Peyer's patch (tissue), 4 donors: ENCODE measurements at regions not wholly inside any gene's neighbourhood (a gene's known extent, or its start where the extent isn't known, plus 50 kb on each side); places are given as distances from the start of the nearest gene placed in this dataset.

ENCODE experiments used
- DNase-seq, 3 donors: peaks; one replicate each; pipeline ENCODE4 v3.0.0-alpha.2; 2017 to 2019
- H3K27ac ChIP-seq, 4 donors: fragments of 200-600 bp; sonication (generic); one replicate each; pipeline ENCODE4 v1.5.1; 2016 to 2019
- H3K27me3 ChIP-seq, 2 donors: fragments of 200-600 bp; sonication (generic); one replicate each; pipeline ENCODE4 v1.5.1; 2019
- H3K36me3 ChIP-seq, 3 donors: fragments of 200-600 bp; sonication (generic); one replicate each; pipeline ENCODE4 v1.5.1; 2016 to 2019
- H3K4me1 ChIP-seq, 4 donors: fragments of 200-600 bp; sonication (generic); one replicate each; pipeline ENCODE4 v1.5.1; 2016 to 2019
- H3K4me3 ChIP-seq, 4 donors: fragments of 200-600 bp; sonication (generic); 1 replicate in 3 of 4; 2 replicates in 1 of 4; pipeline ENCODE4 v1.5.1; 2016 to 2019; ENCODE audit warnings: mild to moderate bottlenecking in 1 of 4
- H3K9me3 ChIP-seq, 4 donors: fragments of 200-600 bp; sonication (generic); one replicate each; pipeline ENCODE4 v1.5.1; 2016 to 2019; ENCODE audit warnings: mild to moderate bottlenecking in 1 of 4
- POLR2A ChIP-seq, 2 donors: fragments of 450-650 bp; IDR thresholded peaks; one replicate each; pipeline ENCODE4 v1.5.1; 2017; ENCODE audit warnings: antibody characterized with exemption in 2 of 2, mild to moderate bottlenecking in 2 of 2, moderate library complexity in 2 of 2
- TF ChIP-seq, protein P1 (sequence below), 6 experiments: fragments of 450-650 bp in 4 of 6; fragments of 200-600 bp in 2 of 6; sonication (generic) in 1 of 6; IDR thresholded peaks; one replicate each; pipeline ENCODE4 v1.5.1; 2017 to 2019; ENCODE audit warnings: antibody characterized with exemption in 6 of 6, mild to moderate bottlenecking in 3 of 6, moderate library complexity in 1 of 6

DNA sequence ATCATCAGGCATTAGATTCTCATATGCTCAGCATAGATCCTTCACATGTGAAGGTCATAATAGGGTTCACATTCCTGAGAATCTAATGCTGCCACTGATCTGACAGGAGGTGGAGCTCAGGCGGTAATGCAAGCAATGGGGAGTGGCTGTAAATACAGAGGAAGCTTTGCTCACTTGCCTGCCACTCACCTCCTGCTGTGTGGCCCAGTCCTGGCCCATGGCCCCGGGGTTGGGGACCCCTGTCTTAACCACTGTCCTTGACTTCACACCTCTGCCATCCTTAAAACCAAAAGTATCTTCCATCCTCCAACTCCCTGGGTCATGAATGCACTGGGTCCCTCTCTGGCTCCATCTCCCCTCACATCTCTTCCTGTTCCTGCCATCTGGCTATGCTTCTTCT, 129.1 kb downstream of the HMX1 start:
- H3K27me3 ChIP-seq: no peaks in the 10 kb centered on the region
- H3K9me3 ChIP-seq: no peaks in the 10 kb centered on the region
- TF ChIP-seq, protein P1, sequence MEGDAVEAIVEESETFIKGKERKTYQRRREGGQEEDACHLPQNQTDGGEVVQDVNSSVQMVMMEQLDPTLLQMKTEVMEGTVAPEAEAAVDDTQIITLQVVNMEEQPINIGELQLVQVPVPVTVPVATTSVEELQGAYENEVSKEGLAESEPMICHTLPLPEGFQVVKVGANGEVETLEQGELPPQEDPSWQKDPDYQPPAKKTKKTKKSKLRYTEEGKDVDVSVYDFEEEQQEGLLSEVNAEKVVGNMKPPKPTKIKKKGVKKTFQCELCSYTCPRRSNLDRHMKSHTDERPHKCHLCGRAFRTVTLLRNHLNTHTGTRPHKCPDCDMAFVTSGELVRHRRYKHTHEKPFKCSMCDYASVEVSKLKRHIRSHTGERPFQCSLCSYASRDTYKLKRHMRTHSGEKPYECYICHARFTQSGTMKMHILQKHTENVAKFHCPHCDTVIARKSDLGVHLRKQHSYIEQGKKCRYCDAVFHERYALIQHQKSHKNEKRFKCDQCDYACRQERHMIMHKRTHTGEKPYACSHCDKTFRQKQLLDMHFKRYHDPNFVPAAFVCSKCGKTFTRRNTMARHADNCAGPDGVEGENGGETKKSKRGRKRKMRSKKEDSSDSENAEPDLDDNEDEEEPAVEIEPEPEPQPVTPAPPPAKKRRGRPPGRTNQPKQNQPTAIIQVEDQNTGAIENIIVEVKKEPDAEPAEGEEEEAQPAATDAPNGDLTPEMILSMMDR (IDR thresholded peaks at IDR 0.05): no peak
- no peak for TF ChIP-seq POLR2A (IDR thresholded peaks at IDR 0.05)
- DNase-seq: peak in 1 of 3 donors; percentile 10
- no peak overlapping the region for H3K27ac ChIP-seq
- no peaks in the 10 kb centered on the region for H3K36me3 ChIP-seq
- H3K4me1 ChIP-seq: no peaks in the 10 kb centered on the region
- no peak overlapping the region for H3K4me3 ChIP-seq

DNA sequence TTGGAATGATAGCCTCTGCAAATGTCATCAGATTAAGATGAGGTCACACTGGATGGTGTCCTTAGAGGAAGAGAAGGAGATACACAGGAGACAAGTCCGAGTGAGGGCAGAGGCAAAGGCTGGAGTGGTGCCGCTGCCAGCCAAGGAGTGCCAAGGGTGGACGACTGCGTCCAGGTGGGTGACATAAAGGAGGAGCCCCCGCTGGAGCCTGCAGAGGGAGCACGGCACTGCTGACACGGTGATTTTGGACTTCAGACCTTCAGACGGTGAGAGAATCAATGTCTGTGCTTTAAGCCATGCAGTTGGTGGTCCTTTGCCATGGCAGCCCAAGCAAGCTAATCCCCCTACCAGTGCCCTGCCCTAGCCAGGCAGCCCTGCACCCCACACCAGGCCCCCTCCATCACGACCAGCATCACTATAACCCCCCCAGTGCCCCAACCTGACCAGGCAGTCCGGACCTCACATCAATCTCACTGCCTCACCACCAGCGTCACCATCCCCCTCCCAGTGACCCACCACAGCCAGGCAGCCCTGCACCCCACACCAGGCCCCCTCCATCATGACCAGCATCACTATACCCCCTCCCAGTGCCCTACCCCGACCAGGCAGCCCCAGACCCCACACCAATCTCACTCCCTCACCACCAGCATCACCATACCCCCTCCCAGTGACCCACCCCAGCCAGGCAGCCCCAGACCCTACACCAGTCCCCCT, 130.0 kb downstream of the HMX1 start:
- no peaks in the 10 kb centered on the region for H3K27me3 ChIP-seq
- no peaks in the 10 kb centered on the region for H3K36me3 ChIP-seq
- TF ChIP-seq, protein P1 (IDR thresholded peaks at IDR 0.05): no peak
- TF ChIP-seq POLR2A (IDR thresholded peaks at IDR 0.05): no peak
- H3K4me1 ChIP-seq: no peaks in the 10 kb centered on the region
- DNase-seq: peak in 2 of 3 donors; percentile 24 to 34
- H3K9me3 ChIP-seq: no peaks in the 10 kb centered on the region
- no peak overlapping the region for H3K27ac ChIP-seq
- no peak overlapping the region for H3K4me3 ChIP-seq

DNA sequence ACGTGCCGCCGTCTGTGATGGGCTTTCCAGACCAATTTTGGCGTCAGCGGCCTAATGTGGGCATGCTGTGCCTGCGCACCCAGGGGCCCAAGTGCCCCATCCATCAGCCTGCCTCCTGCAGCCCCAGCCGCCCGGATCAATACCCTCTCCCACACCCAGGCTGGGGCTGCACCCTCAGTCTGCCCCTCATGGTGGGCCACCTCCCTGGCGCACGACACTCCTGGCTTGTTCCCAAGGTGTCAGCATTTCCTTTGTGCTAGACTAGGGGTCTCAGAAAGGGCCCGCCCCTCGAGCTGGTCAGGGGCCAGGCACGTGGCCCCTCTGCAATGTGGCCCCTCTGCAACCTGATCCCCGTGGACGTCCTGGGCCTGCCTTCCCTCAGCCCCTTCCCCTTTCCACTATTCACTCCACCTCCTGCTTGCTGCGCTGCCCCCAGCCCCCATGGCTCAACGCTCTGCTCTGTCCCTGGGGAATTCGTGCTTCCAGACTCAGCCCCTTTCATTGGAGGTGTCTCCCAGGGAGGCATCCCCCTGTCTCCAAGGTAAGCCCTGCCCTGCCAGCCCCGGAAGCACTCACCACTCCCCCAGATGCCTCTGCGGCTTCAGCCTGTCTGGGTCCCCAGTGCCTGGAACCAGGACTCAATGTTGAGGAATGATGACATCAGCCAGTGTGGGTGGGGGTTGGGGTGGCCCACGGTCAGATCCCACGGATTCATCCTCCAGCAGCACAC, 130.8 kb downstream of the HMX1 start:
- no peaks in the 10 kb centered on the region for H3K27me3 ChIP-seq
- no peak for TF ChIP-seq POLR2A (IDR thresholded peaks at IDR 0.05)
- TF ChIP-seq, protein P1 (IDR thresholded peaks at IDR 0.05): no peak
- no peaks in the 10 kb centered on the region for H3K9me3 ChIP-seq
- H3K27ac ChIP-seq: no peak overlapping the region
- DNase-seq: peak in 2 of 3 donors; percentile 30 to 36
- no peaks in the 10 kb centered on the region for H3K4me1 ChIP-seq
- H3K4me3 ChIP-seq: no peak overlapping the region
- no peaks in the 10 kb centered on the region for H3K36me3 ChIP-seq

DNA sequence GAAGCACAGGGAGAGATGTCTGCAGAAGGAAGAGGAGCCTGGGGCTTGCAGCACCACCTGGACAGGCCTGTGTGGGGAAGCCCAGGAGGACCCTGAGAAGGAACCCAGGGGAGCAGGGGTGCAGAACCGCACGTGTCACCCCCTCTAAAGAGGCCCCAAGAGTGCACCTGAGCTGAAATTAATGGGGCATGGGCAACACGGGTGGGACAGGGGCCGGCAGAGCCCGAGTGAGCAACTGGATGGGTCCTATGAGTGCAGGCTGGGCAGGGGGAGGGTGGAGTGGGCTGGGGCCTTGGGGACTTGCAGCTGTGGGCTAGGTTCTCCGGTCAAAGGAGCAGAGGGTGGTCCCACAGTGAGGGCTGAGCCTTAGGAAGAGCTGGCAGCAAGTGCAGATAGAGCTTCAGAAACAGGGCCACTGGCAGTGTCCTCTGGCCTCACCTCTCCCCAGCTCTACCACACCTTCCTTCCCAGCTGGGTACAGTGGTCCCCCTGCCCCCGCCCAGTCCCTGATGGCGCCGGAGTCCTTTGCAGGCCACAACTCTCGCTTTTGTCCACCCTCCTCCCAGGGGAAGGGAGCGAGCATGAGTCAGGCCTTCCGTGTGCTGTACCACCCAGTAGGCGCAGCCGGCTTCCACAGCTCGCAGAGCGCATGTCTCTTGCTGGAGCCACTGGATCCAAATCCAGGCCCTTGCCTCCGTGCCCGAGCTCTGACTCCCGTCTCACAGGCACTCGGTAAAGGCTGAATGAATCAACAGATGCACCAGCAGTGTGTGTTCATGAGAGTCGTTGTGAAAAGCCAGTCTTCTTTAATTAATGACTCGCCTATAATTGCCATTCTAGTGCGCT, 131.6 kb downstream of the HMX1 start:
- no peaks in the 10 kb centered on the region for H3K36me3 ChIP-seq
- no peak overlapping the region for H3K4me3 ChIP-seq
- peak; percentile 4 to 38 (median 36) for DNase-seq
- no peaks in the 10 kb centered on the region for H3K27me3 ChIP-seq
- TF ChIP-seq, protein P1 (IDR thresholded peaks at IDR 0.05): no peak
- TF ChIP-seq POLR2A (IDR thresholded peaks at IDR 0.05): no peak
- no peak overlapping the region for H3K27ac ChIP-seq
- H3K4me1 ChIP-seq: no peaks in the 10 kb centered on the region
- H3K9me3 ChIP-seq: no peaks in the 10 kb centered on the region

DNA sequence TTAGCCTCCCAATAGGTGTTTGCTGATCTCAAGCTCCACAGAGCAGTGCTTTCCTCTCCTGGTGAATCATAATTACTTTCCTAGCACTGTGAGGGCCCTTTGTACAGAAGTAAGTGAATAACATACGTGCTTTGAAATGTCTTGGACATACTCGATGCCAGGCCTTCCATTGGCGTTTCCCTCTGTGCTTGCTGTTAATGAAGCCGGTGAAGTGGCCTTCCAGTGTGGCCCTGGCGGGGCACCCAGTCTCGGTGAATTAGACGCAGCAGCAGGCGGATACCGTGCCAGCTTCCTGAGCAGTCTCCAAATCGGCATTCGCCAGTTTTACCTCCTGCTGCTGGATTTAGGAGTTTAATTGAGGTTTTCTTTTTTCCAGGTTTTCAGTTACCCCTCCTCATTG, 132.3 kb downstream of the HMX1 start:
- peak in 1 of 3 donors; percentile 23 for DNase-seq
- H3K27me3 ChIP-seq: no peaks in the 10 kb centered on the region
- H3K4me1 ChIP-seq: no peaks in the 10 kb centered on the region
- H3K36me3 ChIP-seq: no peaks in the 10 kb centered on the region
- H3K4me3 ChIP-seq: no peak overlapping the region
- H3K9me3 ChIP-seq: no peaks in the 10 kb centered on the region
- no peak overlapping the region for H3K27ac ChIP-seq
- TF ChIP-seq POLR2A (IDR thresholded peaks at IDR 0.05): no peak
- TF ChIP-seq, protein P1 (IDR thresholded peaks at IDR 0.05): no peak
